Muscle of back (tissue), 3 donors: ENCODE measurements at regions not wholly inside any gene's neighbourhood (a gene's known extent, or its start where the extent isn't known, plus 50 kb on each side); places are given as distances from the start of the nearest gene placed in this dataset.
"Not testable (repeated sequence)": the region's sequence is repeated elsewhere in the genome, so short reads cannot be mapped to it uniquely, and the experiment has no call there.

Experiments
- DNase-seq, 3 donors: peaks; one replicate each; pipeline versions ENCODE4 v3.0.0 to v3.0.0-alpha.2; 2013

DNA sequence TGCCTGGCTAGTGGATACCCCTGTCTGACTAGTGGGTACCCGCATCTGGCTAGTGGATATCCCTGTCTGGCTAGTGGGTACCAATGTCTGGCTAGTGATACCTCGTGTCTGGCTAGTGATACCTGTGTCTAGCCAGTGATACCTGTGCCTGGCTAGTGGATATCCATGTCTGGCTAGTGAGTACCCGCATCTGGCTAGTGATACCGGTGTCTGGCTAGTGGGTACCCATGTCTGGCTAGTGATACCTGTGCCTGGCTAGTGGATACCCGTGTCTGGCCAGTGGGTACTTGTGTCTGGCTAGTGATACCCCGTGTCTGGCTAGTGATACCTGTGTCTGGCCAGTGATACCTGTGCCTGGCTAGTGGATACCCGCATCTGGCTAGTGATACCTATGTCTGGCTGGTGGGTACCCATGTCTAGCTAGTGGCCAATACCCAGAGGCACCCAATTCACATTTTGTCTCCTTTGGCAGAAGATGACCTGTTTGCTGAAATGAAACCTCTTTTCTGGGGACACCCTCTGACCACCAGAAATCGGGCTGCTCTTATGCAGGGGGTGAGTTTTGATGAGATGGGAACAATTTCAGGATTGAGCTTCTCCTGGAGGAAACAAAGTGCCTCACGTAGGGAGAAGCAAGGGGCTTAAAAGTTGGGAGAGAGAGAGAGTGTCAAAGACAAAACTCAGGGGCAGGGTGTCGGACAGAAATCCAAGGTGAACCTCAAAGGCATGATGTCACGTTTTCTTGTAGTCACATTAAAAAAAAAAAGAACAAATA is 63.4 kb downstream of the SMIM38 start:
- no peak for DNase-seq

DNA sequence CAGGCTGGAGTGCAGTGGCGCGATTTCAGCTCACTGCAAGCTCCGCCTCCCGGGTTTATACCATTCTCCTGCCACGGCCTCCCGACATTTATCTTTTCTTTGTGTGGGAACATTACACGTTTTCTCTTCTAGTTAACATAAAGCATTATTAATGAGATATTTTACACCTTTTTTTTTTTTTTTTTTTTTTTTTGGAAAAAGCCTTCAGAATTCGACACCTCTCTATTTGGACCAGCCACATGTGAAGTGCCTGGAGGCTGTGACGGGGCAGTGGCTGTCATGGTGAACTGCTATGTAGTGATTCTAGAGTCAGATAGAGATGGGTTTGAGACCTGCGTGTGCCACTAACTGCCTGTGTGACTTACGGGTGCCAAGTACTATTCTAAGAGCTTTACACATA is 64.3 kb downstream of the SMIM38 start:
- no peak for DNase-seq

DNA sequence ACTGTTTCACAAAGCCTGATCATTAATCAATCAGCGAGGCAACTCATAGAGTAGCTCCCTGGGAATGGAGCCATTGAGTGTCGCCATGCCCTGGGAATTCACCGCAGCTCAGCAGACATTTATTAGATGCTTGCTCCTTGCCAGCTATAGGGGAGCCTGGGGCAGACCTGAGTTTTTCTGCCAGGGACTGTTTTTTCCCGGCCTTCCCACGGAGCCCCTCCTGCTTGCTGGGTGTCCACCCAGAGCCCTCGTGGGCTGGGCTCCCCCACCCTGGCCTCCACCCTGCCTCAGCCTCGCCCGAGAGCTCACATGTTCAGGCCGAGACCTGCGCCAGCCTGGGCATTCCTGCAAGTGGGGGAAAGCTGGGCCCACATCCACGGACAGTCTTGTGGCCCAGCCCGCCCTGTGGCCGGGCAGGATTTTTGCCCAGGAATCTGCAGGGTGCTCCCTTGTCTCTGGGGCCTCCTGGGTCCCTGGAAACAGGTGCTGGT is 64.9 kb downstream of the SMIM38 start:
- DNase-seq, result no peak

DNA sequence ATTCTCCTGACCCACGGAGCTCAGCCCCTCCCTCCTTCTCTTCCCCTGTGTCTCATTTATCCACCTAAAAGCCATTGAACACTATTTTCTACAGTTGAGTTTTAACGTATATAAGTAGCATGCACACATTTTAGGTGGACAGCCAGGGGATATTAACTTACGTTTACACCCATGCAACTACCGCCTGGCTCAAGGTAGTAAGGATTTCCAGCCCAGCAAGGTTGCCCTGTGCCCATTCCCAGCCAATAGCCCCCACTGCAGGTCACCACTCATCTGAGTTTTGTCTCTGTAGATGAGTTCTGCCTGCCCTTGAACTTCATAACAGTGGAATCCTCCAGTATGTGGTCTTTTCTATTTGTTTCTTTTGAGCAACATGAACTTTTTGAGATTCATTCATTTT is 65.4 kb downstream of the SMIM38 start:
- DNase-seq, result no peak

DNA sequence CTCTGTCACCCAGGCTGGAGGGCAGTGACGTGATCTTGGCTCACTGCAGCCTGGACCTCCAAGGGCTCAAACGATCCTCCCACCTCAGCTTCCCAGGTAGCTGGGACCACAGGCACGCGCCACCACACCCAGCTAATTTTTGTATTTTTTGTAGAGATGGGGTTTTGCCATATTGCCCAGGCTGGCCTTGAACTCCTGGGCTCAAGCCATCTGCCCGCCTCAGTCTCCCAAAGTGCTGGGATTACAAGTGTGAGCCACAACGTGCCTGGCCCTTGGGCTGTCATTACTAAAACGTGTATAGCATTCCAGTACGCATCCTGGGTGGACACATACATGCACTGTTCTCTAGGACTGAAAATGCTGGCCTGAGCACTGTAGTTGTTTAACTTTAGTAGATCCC is 65.9 kb downstream of the SMIM38 start:
- not testable (repeated sequence) for DNase-seq

DNA sequence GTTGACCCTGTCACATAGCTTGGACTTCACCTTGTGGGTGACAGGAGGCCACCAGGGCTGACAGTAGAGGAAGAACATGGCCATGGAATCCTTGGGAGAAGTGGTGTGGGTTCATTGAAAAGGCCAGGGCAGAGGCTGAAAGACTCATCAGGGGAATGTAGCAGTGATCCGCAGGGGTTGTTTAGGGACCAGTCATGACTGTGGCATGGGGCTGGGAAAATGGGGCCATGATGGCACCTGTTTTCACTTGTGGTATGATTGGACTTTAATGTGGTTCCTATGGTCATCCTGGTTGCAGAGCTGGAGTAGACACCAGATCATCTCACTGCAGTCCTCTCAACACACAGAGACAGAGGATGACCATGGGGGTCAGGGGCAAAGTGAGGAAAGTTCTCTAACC is 66.7 kb upstream of the MYEOV start:
- no peak for DNase-seq

DNA sequence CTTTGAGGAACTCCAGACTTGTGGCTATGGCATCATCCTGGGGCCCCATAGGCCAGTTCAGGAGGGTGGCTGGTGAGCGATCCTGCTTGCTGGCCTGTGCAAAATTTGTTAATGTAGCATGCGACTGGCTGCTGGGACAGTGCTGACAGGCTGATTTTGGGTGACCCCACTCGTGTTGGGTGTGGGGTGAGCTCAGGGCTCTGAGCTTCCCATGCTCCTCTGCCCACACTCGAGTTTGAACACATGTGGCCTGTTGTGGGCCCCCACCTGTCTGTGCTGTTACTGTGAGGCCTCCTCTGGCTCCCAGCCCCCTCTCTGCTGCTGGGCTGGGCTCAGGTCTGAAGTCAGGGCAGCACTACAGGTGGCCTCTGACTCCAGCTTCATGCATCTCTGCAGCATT is 64.4 kb upstream of the MYEOV start:
- no peak for DNase-seq

DNA sequence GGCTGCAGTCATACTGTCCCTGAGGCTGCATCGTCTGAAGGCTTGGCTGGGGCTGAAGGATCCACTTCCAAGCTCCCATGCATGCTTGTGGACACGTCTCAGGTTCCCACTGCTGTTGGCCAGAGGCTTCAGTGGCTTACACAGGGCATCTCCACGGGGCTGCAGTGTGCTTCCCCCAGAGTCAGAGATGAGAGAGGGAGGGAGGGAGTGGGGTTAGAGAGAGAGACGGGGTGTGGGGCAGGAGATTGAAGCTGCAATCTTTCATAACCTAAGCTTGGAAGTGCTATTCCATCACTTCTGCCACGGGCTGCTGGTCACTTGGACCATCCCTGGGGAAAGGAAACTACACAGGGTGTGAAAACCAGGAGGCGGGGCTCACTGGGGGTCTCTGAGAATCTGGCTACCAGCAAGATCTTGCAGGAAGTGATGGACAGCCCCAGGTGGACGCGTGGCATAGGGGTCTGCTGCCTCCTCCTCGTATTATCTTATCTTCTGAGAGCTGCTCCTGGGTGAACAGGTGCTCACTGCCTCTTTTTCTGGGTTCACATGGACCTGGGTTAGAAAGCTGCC is 63.0 kb upstream of the MYEOV start:
- no peak for DNase-seq

DNA sequence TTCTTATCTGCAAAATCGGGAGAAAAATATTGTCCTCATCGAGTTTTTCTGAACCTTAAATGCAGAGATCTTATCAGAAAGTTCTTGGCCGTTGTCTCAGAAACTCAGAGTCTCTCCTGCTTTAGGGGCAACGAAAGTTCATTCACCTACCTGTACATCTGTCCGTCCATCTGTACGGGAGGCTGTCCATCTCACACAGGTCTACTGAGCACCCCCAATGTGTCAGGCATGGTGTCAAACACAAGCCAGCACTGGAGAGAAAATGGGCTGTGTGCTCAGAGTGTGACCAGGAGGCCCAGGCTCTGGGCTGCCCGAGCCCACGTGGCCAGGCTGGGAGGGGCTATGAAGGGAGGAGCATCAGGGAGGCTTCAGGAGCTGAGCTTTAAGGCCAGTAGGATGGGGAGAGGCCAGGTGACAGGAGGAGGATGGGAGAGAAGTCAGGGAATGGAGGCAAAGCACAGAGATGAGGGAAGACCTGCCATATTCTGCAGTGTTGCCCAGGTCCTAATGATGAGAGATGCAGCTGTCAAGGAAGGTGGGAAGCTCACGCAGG is 62.4 kb upstream of the MYEOV start:
- DNase-seq, result no peak

DNA sequence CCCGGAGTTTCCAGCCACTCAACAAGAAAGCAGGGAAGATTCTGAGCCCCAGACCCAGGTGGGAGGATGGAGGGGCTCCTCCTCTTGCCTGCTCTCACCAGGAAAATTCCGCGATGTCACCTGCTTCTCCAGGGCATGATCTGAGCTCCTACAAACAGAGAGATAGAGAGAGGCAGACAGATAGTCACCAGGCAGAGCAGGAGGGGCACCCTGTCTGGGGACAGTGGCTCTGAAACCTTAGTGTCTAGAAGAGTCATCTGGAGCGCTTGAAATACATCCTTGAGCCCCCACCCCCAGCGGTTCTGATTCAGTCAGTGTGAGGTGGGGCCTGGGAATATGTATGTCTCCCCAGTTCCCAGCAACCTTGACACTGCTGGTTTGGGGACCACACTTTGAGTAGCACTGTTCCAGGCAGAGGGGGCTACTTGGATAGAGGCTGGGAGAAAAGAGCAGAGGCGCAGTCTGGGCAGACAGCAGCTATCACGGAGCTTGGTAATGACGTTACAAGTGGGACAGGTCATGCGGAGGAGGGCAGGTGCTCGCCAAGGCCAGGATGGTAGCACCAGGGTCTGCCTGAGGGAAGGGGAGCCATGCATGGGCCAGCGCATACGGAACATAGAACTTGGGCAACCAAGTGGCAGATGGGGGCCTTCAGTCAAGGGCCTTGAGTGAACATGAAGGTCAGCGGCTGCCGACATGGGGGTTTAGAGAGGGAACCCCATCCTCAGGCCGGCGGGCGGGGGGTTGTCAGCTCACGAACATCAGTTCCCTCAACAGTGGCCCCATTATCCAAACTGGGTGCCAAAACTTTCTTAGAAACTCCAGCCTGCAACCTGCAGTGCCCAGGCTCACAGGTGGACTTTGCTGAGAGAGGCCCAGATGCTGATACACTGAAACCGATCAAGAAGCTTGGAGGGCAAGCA is 60.9 kb upstream of the MYEOV start:
- no peak for DNase-seq

DNA sequence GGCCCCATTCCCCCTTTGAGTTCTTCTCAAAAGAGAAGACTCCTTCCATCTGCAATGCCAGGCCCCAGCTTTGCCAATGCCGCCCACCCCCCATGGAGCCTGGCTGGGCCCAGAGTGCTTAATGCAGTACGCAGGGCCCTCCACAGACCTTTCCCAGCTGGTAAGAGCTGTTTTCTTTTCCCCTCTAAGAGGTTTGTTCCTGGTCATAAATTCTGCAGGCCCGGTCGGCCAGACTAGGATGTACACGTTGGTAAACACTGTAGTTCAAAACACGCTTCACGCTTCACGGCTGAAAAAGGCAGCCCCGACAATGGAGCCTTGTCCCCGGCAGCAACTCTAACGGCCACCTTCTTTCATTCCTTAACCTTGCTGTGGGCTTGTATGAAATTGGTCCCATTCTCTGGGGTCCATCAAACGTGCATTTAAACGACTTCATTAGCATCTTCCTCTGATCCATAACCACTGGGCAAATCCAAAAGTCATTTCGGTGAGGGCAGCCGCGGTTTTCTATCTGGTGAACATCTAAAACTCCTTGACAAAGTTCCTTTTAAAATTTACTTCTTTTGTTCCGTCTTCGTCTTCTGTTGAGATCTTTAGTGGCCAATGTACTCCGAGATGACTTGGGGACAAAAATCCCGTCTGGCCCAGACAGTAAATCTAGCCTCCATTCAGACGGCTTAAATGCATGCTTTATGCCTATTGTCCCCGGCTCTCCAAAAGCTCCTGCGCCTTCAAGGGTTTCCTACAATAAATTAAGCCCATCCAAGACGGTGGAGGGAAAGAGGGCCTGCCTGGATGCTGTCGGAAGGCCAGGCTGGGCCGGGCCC is 60.0 kb upstream of the MYEOV start:
- no peak for DNase-seq

DNA sequence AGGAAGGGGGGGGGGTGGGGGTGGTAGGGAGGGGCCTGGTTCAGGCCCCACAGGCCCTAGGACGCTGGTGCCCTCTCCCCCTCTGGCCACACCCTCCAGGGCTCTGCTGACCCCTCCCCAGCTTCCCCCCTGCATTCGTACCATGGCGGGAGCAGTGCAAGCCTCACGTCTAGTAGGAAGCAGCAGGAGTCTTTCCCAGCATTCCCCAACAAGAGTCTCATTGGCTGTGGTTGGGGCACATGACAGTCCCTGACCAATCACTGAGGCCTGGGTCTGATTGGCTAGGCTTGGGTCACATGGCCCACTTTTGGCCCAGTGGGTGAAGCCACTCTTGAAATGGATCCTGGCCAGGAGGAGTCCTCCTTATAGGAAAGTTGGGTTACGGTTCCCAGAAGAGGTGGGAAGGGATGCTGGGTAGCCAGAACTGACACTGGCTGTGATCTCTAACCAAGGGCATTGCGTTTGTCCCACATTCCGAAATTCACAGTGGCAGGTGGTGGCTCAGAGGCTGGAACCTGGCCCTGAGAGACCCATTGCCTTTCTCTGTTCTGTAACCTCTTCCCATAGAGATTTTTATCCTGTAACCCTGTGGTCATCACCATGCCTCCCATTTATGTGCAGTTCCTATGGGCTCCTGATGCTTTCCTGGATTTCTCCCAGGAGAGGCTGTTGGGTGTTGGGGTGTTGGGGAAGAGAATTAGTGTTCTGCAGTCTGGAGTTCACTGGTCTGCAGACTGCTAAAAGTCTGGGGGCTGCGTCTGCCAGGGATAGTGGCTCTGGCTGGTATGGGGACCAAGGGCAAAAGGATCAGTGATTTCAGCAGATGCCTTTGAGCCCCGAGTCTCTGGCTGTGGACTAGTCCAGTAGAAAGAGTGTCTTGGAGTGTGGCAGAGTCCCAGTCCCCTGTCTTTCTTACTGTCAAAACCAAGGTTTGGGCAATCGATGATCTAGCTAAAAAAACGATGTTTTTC is 58.9 kb upstream of the MYEOV start:
- DNase-seq, result no peak

DNA sequence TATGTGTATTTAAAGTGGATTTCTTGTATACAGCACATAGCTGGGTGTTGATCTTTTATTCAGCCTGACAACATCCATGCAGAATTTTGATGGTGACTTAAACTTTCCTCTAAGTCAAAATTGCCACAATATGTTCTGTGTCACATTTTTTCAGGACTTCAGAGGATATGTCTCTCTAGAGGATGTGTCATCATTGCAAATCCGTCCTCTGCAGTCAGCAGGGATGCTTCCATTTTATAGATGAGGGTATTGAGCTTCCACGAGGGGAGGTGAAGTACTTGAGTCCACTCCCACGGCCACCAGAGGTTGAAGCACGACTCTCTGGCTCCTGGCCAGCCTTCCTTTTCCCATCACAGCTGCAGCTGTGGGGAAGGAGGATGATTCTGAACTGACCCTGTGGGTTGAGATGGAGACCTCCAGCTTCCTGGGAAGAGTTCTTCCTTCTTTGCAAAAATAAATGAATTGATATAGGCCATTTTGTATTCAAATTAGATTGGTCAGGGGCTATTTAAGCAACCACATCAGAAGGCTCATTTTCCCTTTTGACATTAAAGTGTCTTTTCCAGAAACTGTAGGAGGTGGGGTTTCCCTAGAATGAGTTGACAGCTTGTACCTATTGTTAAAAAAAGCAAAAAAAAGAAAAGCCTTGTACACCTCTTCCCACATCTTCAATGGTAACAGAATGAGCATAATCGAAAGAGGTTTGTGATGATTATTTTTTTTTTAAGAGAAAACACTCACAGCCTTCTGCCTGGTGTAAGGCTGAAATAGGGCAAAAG is 55.2 kb upstream of the MYEOV start:
- no peak for DNase-seq

DNA sequence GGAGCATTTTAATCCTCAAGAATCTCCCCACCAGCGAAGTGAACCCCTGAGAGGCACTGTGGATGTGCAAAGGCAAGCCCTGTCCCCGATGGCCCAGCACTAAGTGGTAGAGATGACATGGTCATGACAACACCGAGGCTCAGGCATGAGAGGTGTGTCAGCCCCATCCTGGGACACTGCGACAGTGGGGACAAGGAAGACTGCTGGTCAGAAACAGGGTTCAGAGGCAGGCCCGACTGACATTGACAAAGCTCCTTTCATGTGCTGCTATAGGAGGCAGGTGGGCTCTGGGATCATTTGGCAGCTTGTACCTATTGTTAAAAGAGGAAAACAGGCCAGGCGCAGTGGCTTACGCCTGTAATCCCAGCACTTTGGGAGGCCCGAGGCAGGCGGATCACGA is 54.3 kb upstream of the MYEOV start:
- DNase-seq, result no peak

DNA sequence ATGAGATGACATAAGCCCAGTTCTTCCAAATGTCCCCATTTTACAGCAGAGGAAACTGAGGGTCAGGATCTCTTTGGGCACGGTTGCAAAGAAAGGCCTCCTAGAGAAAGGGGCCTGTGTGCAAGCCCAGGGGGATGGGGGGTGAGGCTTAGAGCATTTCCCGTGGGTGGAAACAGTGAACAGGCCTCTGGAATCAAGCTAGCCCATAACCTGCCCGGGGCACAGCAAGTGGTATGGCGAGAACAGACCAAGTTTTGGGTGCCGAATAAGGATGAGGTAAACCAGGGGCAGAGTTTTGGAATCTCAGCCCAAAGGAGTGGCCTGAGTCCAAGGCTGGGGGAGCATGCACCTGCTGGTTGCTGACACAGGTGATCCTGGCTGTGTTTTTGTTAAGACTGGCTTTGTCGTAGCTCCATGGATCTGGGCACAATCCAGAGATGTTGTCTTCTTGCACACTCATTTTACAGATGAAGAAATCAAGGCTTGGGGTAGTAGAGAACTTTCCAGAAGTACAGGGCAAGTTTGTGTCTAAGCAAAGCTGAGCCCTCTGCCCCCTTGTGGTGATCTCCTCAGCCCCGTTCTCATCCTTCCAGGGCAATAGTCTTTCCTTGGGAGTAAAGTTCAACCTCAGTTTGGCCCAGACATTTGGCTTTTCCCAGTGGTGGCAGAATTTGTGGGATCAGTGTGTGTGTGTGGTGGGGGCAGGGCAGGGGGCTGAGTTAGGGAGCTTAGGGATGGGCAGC is 53.5 kb upstream of the MYEOV start:
- no peak for DNase-seq

DNA sequence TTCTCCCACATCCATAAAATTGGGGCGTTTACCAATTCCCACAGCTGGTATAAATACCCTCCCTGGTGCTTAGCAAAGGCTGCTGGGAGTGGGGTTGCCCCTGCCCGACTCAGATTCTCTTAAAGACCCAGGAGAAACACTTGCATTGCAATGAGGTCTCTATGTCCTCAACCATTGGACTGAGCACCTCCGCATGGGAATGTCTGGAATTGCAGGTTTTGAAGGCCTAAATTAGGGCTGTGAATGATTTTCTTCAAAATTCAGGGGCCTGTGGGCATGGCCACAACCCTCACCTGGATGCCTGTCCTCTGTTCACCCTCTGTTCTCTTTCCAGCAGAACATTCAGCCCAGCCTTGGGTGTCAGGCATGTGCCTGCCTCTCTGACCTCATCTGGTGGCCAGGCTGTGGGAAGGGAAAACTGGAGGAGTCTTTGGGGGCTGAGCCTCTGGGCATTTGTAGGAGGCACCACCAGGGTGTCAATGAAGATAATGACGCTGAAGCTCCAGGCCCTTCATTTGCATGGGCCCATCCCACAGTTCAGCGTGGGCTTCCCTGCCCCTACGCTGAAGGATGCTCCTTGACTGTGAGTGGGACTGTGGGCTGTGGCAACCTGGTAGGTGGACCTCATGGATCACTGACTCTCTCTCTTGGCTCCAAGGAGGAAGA is 52.7 kb upstream of the MYEOV start:
- no peak for DNase-seq

DNA sequence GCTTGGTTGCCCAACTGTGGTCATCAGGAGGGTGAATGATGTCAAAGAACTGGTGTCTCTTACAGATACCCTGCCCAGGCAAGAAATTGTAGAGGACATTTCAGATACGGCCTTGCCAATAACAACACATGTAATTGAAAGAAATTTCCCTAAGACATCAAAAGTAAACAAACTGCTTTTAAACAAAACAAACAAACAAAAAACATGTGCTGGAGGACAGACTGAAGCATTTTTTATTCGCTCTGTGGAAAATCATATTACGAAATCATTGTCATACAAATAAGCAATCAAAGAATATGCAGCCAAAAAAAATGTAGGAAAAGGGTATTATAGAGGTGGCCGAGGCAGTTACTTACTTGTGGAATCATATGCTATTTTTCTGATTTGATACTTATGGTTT is 52.1 kb upstream of the MYEOV start:
- DNase-seq, result no peak
